NCI-H69 (cell line): ENCODE measurements at regions not wholly inside any gene's neighbourhood (a gene's known extent, or its start where the extent isn't known, plus 50 kb on each side); places are given as distances from the start of the nearest gene placed in this dataset.

Experiments used
- DNase-seq: peaks from one replicate; lab custom pipeline; 2025; lab: John Stamatoyannopoulos, UW

DNA sequence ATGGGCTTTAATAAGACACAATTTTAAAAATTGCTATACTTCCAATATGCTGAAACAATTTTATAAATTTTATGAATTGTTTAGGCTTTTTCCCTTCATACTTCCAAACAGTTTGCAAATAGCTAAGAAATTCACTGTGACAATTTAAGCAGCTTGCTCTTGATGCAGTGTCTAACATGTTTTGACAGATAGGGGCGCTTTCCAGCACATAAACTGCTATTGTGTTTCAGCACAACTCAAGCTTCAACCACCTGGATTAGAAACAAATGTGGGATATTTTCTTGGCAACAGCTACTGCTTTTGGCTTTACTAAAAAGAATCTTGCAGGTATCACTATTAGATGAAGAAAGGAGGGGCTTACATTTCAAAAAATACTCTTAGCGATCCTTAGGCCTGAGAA is 565.8 kb upstream of the DPPA4 start:
- no peak for DNase-seq

DNA sequence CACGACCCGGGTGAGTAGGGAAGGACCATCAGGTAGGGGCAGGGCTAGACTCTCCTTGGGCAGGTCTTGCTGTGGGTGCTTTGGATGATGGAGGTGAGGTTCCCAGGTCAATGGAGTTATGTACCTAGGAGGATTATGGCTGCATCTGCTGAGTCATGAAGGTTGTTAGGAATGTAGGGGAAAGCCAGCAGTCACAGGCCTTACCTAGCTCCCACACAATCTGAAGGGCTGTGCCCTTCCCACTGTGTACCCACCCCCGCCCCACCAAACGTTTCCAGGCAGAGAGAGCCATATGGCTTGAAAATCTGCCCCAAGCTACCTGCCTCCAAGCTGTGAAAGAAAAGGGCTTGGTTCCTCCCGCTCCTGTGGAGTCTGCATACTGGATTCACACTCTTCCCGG is 573.4 kb upstream of the DPPA4 start:
- no peak for DNase-seq

DNA sequence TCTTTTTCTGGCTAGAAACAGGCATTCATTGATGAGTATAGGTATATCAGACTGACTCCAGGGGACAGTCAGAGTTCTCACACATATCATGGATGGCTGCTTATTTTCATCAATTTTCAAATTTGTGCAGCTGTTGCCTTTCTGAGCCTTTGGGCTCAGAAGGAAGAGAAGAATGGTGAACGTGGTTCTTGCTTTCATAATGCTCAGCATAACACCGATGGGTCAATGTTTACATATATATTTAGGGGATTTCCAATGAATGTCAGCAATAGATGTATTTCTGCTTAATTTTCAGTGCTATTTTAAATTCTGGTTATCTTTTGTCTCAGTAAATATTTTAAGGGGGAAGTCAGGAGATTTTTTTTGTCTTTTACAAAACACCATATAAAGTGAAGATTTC is 581.4 kb upstream of the DPPA4 start:
- no peak for DNase-seq

DNA sequence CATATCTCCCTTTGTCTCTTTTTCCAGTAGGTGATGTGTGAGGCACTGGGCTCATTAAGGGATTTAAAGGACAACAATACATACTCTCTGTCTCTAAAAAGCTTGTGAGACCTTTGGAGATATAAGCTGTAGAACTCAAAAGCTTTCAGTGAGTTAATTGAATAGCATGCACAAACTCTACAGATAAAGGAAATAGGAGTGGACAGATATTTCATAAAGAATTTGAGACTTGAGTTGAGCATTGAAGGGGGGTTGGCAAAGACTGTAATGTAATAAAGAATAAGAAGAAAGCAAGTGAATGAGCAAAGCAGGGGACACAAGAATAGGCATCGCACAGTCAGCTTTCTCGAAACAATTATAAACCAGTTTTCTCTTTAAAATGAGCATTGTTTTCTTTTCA is 583.4 kb upstream of the DPPA4 start:
- DNase-seq = no peak

DNA sequence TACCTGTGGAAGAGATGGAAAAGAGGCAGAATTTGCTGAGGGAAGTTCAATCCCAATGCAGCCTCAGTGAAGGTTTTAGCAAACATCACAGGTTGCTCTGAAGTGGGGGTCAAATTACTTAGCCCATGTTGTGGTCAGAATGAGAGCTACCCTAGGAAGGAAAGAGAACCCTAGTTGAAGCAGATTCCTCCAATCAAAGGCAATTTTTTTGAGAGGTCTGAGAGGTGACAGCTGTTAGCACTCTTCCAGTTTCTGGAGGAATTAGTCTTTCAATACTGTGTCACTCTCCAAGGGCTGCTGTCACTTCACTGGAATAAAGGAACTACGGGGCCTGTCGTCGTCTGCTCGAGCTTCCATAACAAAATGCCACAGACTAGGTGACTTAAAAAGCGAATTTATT is 584.2 kb upstream of the DPPA4 start:
- DNase-seq = no peak

DNA sequence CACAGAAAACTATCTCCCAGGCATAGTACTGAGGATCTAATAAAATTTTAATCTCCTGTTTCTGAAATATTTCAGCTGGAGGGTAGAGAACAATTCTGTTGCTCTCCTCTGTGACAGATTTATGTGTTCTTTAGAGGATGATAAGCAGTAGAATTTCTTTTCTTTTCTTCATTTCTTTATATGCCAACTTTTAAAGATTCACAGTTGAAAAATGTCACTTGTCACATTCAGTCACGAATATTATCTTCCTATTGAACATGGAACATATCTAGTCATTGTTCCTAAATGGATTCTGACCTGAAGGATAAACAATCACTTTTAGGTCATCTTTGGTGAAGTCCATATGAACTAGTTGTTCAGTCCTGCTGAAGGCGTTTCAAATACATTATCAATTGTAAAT is 585.5 kb upstream of the DPPA4 start:
- DNase-seq = no peak

DNA sequence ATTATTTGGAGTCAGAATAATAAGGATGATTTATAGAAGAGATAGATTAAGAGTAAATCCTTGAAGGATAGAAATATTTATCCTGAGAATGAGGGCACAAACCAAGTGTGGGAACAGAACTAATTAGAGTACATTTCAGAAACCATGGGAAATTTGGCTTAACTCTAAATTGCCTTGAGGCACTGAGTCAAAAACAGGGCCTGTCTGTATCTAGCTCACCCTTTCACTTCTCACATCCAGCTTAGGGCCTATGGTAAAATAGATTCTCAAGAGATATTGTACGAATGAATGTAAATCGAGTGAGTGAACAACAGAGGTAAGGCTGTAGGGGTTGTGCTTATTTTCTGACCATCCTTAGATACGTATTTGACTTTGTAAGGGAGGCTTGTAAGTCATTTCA is 586.1 kb upstream of the DPPA4 start:
- no peak for DNase-seq

- DNase-seq = no peak
These were observed 586.9 kb upstream of the DPPA4 start for GRCh38 chr3:109924196-109924595.

DNA sequence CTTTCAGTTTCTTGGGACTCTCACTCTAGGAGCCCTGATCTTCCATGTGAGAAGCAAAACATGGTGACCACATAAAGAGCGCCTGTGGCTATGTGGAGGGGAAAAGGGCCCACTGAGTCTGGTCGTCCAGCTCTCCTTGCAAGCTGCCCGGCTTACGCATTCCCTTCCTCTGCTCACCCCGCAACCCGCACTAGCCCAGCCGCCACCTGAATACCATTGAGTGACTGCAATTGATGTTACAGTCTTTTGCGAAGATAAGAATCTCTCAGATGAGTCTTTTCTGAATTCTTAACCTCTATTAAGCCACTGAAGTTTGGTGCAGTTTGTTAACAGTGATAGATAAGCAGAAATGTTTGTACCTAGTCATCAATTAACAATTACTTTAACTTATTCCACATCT is 589.0 kb upstream of the DPPA4 start:
- DNase-seq = no peak

DNA sequence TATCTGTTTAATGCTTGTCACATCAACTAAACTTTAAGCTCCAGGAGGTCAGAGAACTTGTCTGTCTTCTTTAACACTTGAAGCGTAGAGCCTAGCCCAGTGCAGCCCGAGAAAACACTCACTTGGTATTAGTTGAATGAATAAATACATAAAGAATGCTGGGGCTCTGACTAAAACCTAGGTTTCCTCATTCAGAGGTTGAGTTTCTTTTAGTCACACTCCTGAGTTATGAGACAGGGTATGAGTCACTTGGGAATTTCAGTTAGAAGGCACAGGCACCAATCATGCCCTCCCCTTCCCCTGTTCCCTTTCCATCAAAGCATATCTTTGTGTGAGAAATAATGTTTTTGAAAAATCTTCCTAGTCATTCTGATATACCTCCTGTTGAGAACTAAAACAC is 589.8 kb upstream of the DPPA4 start:
- no peak for DNase-seq

DNA sequence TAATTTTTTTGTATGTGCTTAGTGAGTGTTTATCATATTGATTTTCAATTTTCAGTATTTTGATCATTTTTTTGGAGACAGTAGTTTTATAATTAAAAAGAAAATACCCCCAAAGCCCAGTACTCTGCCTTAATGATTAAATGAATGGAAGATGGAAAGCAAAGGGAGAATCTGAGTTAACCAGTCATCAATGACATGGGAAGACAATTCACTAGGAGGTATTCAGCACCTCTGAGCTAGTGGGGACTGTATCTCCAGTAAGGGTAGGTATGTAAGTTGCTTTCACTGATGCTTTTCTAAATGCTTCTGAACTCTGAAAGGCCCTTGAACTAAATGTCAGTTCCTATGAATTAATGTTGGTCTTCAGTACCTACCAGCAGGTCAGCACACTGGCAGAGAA is 590.4 kb upstream of the DPPA4 start:
- DNase-seq = no peak

- DNase-seq = no peak
These were observed 593.2 kb upstream of the DPPA4 start for GRCh38 chr3:109930582-109930981.

GRCh38 chr3:109933576-109933975 is 596.2 kb upstream of the DPPA4 start:
- no peak for DNase-seq

- DNase-seq = no peak
These were observed 602.5 kb upstream of the DPPA4 start for GRCh38 chr3:109939817-109940216.

DNA sequence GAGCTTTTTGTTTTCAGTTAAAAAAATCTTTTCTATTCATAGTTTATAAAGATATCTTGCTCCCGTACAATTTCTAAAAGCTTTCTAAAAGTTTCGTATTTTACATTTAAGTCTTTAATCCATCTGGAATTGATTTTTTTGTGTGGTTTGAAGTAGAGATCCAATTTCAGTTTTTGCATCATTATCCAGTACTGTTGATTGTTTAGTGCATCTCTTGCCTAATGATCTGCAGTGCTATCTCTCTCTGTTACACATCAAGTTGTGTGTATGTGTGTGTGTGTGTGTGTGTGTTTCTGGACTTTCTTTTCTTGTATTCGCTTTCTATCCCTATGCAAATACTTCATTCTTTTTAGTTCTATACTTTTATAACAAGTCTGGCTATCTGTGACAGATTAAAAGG is 605.8 kb upstream of the DPPA4 start:
- no peak for DNase-seq

- no peak for DNase-seq
These were observed 607.5 kb upstream of the DPPA4 start for GRCh38 chr3:109944836-109945235.

DNA sequence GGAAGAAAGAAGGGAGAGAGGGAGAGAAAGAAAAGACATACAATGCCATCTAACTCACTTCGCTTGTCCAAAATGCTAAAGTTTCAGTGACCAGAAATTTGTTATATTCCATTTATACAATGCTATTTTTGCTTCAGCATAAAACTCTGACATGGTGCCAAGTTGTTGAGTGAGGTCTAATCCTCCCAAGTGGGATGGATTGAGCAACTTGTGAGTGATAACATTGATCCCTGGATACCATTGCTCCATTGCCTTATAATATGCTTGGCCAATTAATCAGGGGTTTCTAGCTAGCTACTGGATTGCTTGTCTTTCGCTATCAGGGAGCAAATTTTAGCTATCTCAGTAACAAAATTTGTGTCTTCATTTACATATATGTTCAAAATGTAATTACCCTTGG is 615.6 kb upstream of the DPPA4 start:
- no peak for DNase-seq

DNA sequence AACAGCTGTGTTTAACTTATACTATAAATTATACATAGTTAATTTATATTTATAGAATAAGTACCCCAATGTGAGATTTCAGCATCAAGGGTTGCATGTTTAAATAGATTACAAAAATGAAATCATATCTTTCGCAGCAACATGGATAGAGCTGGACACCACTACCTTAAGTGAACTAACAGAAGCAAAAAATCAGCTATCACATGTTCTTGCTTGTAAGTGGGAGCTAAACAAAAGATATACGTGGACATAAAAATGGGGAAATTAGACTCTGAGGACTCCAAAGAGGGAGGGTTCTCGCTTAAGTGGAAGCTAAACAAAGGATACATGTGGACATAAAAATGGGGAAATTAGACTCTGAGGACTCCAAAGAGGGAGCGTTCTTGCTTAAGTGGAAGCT is 626.5 kb upstream of the DPPA4 start:
- peak; percentile 44 for DNase-seq

DNA sequence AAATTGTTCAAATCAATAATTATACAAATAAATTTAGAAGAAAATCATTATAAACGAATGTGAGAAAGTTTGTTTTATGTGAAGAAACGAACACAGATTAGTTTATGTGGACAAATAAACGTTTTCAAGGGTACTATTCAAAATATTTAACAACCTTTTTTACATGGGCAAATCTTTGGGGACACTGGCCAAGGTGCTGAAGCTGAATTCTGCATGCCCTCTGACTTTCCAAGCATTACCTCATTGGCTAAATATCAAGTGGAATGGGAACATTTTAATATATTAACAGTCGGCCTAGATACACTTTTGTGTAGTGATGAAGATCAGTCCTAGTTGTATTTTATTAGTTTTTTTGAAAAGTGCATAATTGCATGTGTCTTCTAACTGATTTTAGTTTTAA is 636.4 kb upstream of the DPPA4 start:
- DNase-seq = no peak

- DNase-seq = no peak
These were observed 640.6 kb upstream of the DPPA4 start for GRCh38 chr3:109977897-109978296.

- no peak for DNase-seq
These were observed 644.9 kb upstream of the DPPA4 start for GRCh38 chr3:109982201-109982600.

GRCh38 chr3:109984976-109985375 is 647.6 kb upstream of the DPPA4 start:
- DNase-seq = no peak

- no peak for DNase-seq
These were observed 648.7 kb upstream of the DPPA4 start for GRCh38 chr3:109985943-109986555.

DNA sequence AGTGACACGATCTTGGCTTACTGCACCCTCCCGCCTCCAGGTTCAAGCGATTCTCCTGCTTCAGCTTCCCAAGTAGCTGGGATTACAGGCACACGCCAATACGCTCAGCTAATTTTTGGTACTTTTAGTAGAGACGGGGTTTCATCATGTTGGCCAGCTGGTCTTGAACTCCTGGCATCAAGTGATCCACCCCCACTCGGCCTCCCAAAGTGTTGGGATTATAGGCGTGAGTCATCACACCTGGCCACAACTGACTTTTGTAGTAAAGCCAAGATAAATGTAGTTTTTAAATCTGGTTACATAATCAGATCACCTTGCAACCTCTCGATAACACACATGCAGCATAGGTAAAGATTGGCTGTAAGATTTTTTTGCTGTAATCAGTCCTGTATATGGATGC is 657.5 kb upstream of the DPPA4 start:
- no peak for DNase-seq

DNA sequence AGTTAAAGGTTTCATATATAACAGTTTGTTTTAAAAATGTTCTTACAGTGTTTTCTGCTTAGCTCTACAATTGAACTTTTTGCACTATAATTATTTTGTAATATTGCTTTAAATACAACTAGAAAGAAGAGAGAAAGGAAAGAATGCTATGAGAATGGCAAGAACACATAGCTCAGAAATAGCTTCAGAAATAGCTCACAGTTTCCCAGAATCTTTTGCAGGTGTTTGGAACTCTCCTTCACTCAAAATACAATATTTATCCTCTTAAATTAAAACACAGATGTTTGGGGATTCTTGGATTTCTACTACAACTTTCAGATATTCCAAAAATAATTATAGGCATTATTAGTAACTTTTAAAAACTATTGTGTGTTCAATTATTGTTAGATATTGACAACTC is 658.0 kb upstream of the DPPA4 start:
- no peak for DNase-seq
